Subcutaneous abdominal adipose tissue (tissue), 5 donors: ENCODE measurements at regions not wholly inside any gene's neighbourhood (a gene's known extent, or its start where the extent isn't known, plus 50 kb on each side); places are given as distances from the start of the nearest gene placed in this dataset.
"Not testable (repeated sequence)": the region's sequence is repeated elsewhere in the genome, so short reads cannot be mapped to it uniquely, and the experiment has no call there.

Experiments
- H3K27ac ChIP-seq: one replicate; pipeline ENCODE4 v1.7.0; 2013; ENCODE audit warnings: low read depth, mild to moderate bottlenecking, inconsistent platforms, low read length, moderate library complexity
- H3K27me3 ChIP-seq, 5 donors: one replicate each; pipeline ENCODE4 v1.7.0; 2013; ENCODE audit warnings: low read length in 5 of 5, inconsistent platforms in 1 of 5; ENCODE audit not compliant: control insufficient read depth in 5 of 5, insufficient read depth in 4 of 5
- H3K36me3 ChIP-seq, 5 donors: one replicate each; pipeline ENCODE4 v1.7.0; 2013; ENCODE audit warnings: low read length in 5 of 5; ENCODE audit not compliant: control insufficient read depth in 5 of 5, insufficient read depth in 5 of 5
- H3K4me1 ChIP-seq, 5 donors: one replicate each; pipeline ENCODE4 v1.7.0; 2013; ENCODE audit warnings: low read length in 5 of 5, mild to moderate bottlenecking in 3 of 5, moderate library complexity in 1 of 5; ENCODE audit not compliant: control insufficient read depth in 5 of 5, insufficient read depth in 5 of 5
- H3K4me3 ChIP-seq, 5 donors: one replicate each; pipeline ENCODE4 v1.7.0; 2013; ENCODE audit warnings: low read length in 5 of 5, low read depth in 1 of 5
- H3K9ac ChIP-seq, 5 donors: one replicate each; pipeline ENCODE4 v1.7.0; 2013; ENCODE audit warnings: low read length in 5 of 5, mild to moderate bottlenecking in 4 of 5, moderate library complexity in 3 of 5
- H3K9me3 ChIP-seq, 5 donors: one replicate each; pipeline ENCODE4 v1.7.0; 2013; ENCODE audit warnings: low read length in 5 of 5; ENCODE audit not compliant: control insufficient read depth in 5 of 5
- donor health status: healthy.
- donor health status: healthy.
- donor health status: healthy.
- donor health status: healthy.
- donor health status: healthy.

DNA sequence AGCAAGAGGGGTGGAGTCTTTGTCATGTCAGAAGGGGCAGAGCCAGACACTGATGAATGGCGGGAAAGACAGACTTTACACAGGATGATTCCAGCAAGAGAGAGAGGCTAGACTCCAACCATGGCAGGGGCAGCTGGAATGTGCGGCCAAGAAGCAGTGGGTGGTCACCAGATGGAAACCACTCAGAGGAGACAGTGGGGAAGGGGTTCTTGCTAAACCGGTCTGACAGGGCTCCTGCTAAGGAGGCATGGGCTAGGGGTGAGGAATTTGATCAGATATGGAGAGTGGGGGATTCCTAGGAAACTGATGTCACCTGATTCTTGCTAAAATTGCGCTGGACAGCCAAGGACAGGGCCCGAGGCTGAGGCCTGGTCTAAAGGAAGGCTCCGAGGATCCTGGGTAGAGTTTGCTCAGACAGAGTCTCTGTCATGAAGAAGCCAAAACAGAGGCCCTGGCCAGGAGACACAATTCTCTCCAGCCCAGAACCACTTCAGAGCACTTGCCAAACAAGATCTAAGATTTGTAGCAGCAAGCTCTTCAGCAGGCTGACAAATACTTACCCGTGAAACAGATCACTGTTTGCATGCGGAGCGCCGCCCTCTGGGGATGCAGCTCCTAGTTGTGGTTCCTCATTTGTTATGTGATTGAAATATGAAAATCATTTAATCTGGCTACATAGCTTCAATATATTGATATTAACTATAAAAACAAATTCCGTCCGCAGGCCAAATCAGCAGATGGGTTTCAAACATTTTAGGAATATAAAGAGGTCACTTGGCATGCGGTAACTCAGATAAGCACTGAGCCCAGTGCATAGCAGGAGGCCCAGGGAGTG is 377.0 kb downstream of the TCERG1L start:
- Histone ChIP-seq H3K9ac (no peak overlapping the region), H3K27me3 (peaks cover 7 to 22% (median 18%) of the 10 kb centered on the region in 5 donors), H3K4me3 (no peak overlapping the region), H3K9me3 (no peaks in the 10 kb centered on the region), H3K27ac (no peak overlapping the region), H3K36me3 (no peaks in the 10 kb centered on the region), H3K4me1 (no peaks in the 10 kb centered on the region)

- no peaks in the 10 kb centered on the region for H3K9me3 ChIP-seq
- H3K36me3 ChIP-seq = no peaks in the 10 kb centered on the region
- H3K27me3 ChIP-seq = peaks cover 7 to 18% (median 16%) of the 10 kb centered on the region in 5 donors
- no peaks in the 10 kb centered on the region for H3K4me1 ChIP-seq
- no peak overlapping the region for H3K27ac ChIP-seq
- H3K9ac ChIP-seq = no peak overlapping the region
- no peak overlapping the region for H3K4me3 ChIP-seq
Measured at GRCh38 chr10:130935128-130935439, 376.4 kb downstream of the TCERG1L start.

DNA sequence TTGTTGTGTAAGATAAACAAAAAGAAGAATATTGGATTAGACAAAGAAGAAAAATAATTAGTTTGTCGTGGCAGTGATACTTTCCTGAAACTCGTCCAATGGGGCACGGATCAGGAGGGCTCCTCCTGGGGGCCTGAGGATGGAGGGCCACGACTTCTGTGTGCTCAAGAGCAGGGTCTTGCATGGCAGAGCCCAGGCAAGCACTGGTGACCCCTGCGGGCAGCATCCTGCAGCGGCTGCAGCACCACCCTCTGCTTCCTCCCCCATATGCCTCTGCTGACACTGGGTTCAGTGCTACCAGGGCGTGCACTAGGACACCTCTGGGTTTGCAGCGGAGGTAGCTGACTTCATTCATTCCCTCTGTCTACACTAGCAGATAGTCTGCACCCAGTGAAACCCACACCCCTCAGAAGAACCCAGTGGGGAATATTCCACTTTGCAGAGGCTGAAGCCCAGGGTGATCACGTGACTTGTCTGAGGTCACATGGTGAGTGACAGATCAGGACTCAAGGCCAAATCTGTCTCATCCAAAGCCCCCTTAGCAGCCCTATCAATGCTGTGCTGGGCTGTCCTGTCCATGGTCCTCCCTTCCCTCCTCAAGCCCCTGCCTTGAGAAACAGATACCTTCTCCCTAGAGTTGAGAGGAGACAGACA is 375.5 kb downstream of the TCERG1L start:
- Histone ChIP-seq H3K4me3 (no peak overlapping the region), H3K27ac (no peak overlapping the region), H3K36me3 (no peaks in the 10 kb centered on the region), H3K9me3 (no peaks in the 10 kb centered on the region), H3K9ac (no peak overlapping the region), H3K27me3 (peaks cover 7 to 17% (median 11%) of the 10 kb centered on the region in 5 donors), H3K4me1 (no peaks in the 10 kb centered on the region)

GRCh38 chr10:130936851-130937250 is 374.7 kb downstream of the TCERG1L start:
- H3K4me3 ChIP-seq = no peak overlapping the region
- no peak overlapping the region for H3K27ac ChIP-seq
- H3K27me3 ChIP-seq = peaks cover 7 to 12% (median 11%) of the 10 kb centered on the region in 5 donors
- no peaks in the 10 kb centered on the region for H3K4me1 ChIP-seq
- no peaks in the 10 kb centered on the region for H3K9me3 ChIP-seq
- H3K36me3 ChIP-seq = no peaks in the 10 kb centered on the region
- no peak overlapping the region for H3K9ac ChIP-seq

GRCh38 chr10:130938051-130938450 is 373.5 kb downstream of the TCERG1L start:
- no peak overlapping the region for H3K9ac ChIP-seq
- H3K27ac ChIP-seq = no peak overlapping the region
- H3K4me3 ChIP-seq = no peak overlapping the region
- H3K9me3 ChIP-seq = no peaks in the 10 kb centered on the region
- no peaks in the 10 kb centered on the region for H3K36me3 ChIP-seq
- H3K27me3 ChIP-seq = peaks cover 7 to 12% (median 9%) of the 10 kb centered on the region in 5 donors
- no peaks in the 10 kb centered on the region for H3K4me1 ChIP-seq

GRCh38 chr10:130938891-130939290 is 372.6 kb downstream of the TCERG1L start:
- not testable (repeated sequence) for H3K9ac ChIP-seq, H3K4me1 ChIP-seq, H3K9me3 ChIP-seq, H3K27ac ChIP-seq, H3K36me3 ChIP-seq, H3K4me3 ChIP-seq
- peaks cover 6 to 10% (median 9%) of the 10 kb centered on the region in 5 donors for H3K27me3 ChIP-seq

GRCh38 chr10:130941886-130942285 is 369.6 kb downstream of the TCERG1L start:
- Histone ChIP-seq H3K27me3 (peaks cover 0 to 22% (median 9%) of the 10 kb centered on the region in 5 donors), H3K9me3 (no peaks in the 10 kb centered on the region), H3K27ac (no peak overlapping the region), H3K4me1 (no peaks in the 10 kb centered on the region), H3K36me3 (no peaks in the 10 kb centered on the region), H3K9ac (no peak overlapping the region), H3K4me3 (no peak overlapping the region)

GRCh38 chr10:130952086-130952485 is 359.4 kb downstream of the TCERG1L start:
- Histone ChIP-seq H3K36me3 (no peaks in the 10 kb centered on the region), H3K27me3 (peaks cover 0 to 14% (median 9%) of the 10 kb centered on the region in 5 donors), H3K27ac (no peak overlapping the region), H3K9ac (no peak overlapping the region), H3K9me3 (no peaks in the 10 kb centered on the region), H3K4me3 (no peak overlapping the region), H3K4me1 (no peaks in the 10 kb centered on the region)

DNA sequence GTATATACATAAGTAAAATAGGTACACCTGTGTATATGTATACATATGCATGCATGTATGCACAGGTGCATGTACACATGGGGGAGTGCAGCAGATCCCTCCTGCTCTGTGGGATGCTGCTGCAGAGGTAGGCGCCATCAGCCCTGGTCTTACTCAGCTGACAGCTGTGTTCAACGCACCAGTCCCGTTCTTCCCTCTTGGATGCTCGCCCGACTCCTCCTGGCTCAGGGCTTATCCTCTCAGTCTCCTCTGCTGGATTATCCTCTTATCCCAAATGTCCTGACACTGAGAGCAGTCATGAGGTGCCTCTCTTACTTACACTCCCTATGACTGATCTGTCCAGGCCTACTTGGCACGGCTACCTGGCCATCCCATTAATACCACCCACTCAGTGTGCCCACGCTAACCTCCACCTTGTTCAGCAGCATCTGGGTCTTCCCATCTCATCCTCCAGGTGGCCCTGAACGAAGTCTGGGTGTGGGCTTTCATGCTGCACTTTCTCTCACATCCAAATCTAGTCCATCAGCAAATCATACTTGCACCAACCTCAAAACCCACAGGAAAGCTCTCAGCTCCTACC is 357.1 kb downstream of the TCERG1L start:
- Histone ChIP-seq H3K9ac (no peak overlapping the region), H3K27ac (no peak overlapping the region), H3K4me1 (no peaks in the 10 kb centered on the region), H3K36me3 (no peaks in the 10 kb centered on the region), H3K9me3 (no peaks in the 10 kb centered on the region), H3K27me3 (peaks cover 0 to 16% (median 7%) of the 10 kb centered on the region in 5 donors), H3K4me3 (no peak overlapping the region)

- no peak overlapping the region for H3K27ac ChIP-seq
- H3K36me3 ChIP-seq = no peaks in the 10 kb centered on the region
- H3K4me1 ChIP-seq = no peaks in the 10 kb centered on the region
- no peaks in the 10 kb centered on the region for H3K9me3 ChIP-seq
- peaks cover 0 to 8% (median 7%) of the 10 kb centered on the region in 5 donors for H3K27me3 ChIP-seq
- H3K4me3 ChIP-seq = no peak overlapping the region
- no peak overlapping the region for H3K9ac ChIP-seq
Measured at GRCh38 chr10:130956251-130956650, 355.3 kb downstream of the TCERG1L start.
